HS-5 (cell line): ENCODE measurements at regions not wholly inside any gene's neighbourhood (a gene's known extent, or its start where the extent isn't known, plus 50 kb on each side); places are given as distances from the start of the nearest gene placed in this dataset.

Experiments
- DNase-seq: peaks from one replicate; pipeline ENCODE4 v3.0.0-alpha.2; 2012; ENCODE audit warnings: low read depth

DNA sequence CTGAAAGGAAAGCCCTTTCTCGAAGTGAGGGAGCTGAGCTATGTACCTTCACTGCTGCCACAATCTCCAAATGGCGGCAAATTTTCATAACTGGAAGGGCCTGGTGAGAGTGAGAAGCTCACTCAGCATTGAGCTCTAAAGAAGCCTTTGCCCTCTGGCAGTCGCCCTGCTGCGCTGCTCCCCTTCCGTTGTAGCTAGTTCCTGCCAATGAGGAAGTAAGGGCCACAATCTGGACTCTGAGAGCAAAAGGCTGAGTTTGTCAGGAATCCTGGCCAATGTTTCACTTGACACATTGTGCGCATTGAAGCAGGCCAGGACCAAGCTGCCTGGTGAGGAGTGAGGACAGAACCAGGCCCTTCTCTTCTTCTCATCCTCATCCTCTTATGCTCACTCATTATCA, 579.5 kb downstream of the PDCD6IP start:
- no peak for DNase-seq

DNA sequence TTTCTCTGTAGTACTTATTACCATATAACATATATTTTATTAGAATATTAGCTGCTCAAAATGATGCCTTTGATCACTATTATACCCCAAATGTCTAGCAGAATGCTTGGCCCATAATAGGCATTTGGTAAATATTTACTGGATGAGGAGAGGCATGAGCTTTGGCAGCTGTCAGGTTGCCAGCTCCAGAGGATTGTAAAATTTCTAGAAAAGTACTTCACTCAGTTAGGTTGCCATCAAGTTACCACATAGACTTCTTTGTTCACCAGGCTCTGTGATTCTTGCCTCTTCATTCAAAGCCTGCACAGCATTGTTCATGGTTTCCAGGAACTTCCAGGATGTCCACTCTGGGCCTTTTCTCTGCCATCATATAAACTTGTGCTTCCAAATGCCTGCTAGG, 582.8 kb downstream of the PDCD6IP start:
- DNase-seq = no peak

- no peak for DNase-seq
Measured at GRCh38 chr3:34382859-34383258, 584.4 kb downstream of the PDCD6IP start.

DNA sequence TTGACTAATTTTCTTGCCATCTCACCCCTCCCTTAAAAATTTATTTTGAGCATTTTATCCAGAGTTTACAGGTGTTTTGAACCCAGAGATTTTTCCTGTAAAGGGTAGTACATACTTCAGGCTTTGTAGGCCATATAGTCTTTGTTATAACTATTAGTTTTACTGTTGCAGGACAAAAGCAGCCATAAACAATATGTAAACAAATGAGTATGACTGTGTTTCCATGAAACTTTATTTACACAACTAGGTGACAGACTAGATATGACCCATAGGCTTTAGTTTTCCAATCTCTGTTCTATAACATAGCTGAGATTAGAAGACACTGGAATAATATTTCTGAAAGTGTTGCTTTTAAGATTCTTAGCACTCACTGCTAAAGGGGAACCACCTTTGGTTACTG, 587.9 kb downstream of the PDCD6IP start:
- DNase-seq = no peak

DNA sequence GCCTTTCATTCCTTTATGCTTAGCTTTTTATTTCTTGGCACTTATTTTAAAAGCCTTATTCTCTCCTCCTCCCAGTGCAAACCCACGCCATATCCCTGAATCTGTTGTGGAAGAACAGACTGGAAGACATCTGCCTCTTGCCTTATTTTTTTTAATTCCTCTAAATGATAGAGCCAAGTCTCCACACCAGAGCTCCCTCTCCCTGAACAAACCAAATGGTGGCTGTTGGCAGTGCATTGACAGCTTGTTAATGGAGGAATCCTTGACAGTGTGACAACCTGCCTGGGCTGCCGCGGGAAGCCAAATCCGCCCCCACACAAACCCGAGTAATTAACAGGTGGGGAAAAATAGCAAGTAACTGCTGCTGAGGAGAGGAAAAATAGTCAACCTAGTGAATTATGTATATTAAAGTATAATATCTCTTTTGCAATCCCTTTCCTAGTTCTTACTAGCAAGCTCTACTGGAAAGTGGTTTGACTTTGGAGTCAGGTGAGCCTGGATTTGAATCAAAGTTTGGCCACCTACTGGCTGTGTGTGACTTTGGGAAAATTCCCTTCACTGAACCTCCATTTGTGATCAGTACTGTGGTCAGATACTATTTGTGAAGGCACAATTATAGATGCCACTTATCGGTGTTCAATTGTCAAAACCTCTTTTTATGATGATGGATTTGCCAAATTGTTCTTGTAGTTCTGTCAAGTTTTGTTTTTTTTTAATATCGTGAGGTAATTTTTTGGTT, 589.6 kb downstream of the PDCD6IP start:
- DNase-seq = no peak

DNA sequence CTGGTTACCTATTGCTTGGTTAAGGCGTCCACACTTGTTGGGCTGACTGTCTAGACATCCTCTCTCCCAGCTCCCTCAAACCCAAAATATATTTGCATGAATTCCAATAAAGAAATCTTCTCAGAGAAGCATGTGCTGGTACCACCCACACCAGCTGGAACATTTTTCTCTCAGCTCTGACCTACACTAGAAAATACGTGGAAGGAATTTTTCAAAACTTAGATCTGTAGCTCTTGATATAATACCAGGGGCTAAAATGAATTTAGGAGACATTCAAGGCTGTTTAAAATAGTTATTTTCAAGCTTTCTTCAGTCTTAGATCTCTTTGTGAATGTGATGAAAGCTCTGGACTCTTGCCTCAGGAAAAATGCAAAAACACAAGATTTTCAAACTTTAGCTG, 590.4 kb downstream of the PDCD6IP start:
- no peak for DNase-seq

- no peak for DNase-seq
Measured at GRCh38 chr3:34394978-34395748, 596.7 kb downstream of the PDCD6IP start.

DNA sequence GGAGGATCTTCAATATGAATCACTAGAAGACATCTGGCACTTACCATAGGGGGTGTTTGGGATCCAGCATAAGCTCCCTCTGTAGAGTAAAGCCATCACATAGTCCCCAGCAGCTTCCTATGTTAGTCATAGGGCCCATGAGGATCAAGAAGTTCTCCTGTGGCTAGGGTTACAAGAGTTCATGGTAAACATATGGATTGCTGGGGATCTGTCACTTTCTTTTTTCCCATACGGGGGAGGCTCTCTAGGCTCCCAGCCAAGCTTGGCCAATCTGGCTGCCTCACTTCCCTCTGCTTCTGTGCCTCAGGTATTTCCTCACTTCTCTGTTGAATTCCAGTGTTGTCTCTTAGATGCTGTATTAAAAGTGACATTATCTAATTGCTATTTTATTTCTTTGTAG, 597.9 kb downstream of the PDCD6IP start:
- no peak for DNase-seq

- no peak for DNase-seq
Measured at GRCh38 chr3:34396956-34397355, 598.5 kb downstream of the PDCD6IP start.

DNA sequence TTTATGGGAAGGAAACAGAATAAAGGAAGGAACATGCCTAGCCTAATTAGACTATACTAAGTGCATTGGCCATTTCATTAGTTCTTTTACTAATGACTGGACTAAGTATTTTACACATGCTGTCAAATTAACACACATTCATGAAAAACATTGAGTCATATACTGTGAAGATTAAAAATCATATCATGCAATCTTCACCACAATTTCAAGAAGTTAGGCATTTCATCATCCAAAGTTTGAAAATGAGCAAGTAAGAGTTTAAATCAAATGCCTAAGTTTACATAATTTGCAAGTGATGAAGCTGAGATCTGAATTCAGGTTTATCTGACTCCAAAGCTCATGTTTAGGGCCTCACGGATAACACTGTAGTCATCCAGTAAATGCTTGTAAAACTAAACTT, 601.0 kb downstream of the PDCD6IP start:
- no peak for DNase-seq

DNA sequence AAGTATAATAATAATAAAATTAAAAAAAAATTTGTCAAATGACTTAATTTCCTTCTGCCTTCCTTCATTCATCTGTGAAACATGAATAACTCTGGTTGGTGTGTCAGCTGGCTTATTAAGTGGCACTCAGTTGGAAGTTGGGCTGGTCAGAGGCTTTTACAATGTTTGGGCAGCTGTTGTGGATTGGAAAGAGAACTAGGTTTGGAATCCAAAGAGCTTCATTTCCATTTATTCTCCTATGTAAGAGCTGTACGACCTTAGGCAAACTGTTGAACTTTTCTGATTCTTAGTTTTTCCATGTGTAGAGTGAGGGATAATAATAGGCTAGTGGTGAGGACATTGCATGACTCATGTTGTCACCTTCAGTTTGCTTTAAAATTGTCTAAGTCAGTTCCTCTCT, 606.7 kb downstream of the PDCD6IP start:
- DNase-seq = no peak

GRCh38 chr3:34407281-34407680, 608.9 kb downstream of the PDCD6IP start:
- no peak for DNase-seq

DNA sequence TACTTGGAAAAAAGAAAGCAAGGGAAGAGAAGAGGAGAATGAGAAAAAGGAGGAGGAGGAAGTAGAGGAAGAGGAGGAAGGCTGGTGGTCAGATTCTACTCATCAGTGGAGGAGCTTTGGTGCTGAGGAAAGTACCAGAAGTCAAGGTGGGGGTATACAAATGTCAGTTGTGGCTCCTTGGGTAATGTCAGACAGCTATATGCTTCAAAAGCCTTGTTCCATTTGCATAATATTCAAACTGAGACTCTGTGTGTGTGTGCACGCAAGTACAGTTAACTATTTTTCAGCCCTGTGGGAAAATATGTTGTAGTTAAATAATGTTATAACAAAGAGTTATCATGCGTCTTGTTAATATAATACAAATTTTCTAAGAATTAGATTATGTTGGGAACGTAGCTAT, 609.7 kb downstream of the PDCD6IP start:
- no peak for DNase-seq

- no peak for DNase-seq
Measured at GRCh38 chr3:34411596-34411995, 613.2 kb downstream of the PDCD6IP start.

DNA sequence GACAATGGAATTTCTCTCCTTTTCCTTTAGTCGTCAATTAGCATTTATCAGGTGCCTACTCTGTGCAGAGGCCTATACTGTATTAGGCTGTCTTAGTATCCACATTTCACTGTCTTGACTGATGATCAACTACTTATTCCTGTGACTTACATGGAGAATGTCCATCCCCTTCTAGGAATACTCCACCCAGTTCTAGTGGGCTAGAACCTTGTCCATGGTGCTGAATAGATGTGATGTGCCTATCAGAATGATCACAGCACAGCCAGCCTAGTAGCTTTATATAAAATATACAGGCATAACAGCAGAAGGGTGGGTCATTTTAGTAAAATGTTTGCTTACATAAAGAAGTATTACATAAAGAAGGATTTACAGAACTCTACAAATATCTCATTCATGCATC, 621.4 kb downstream of the PDCD6IP start:
- DNase-seq = no peak

- no peak for DNase-seq
Measured at GRCh38 chr3:34421762-34422161, 623.3 kb downstream of the PDCD6IP start.

DNA sequence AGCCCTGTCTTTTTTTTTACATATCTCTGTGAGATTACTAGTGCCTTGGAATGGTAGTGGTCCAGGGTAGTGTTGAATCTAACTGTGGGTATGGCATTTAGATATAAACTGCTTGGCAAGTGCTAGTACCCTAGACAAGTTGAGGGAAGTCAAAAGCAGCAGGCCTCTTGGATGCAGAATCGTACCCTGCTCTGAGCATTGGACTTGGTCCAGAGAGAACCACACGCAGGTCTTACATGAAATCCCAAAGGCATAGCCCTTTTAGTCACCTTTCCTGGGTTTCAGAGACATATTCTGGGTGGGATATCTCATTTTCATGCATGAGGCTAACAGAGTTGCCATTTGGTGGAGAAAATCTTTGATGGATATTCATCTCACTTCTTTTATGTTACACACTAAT, 641.4 kb downstream of the PDCD6IP start:
- no peak for DNase-seq

GRCh38 chr3:34444137-34444536, 645.7 kb downstream of the PDCD6IP start:
- DNase-seq = no peak

GRCh38 chr3:34449305-34449704, 650.9 kb downstream of the PDCD6IP start:
- no peak for DNase-seq

- no peak for DNase-seq
Measured at GRCh38 chr3:34463414-34463813, 665.0 kb downstream of the PDCD6IP start.

DNA sequence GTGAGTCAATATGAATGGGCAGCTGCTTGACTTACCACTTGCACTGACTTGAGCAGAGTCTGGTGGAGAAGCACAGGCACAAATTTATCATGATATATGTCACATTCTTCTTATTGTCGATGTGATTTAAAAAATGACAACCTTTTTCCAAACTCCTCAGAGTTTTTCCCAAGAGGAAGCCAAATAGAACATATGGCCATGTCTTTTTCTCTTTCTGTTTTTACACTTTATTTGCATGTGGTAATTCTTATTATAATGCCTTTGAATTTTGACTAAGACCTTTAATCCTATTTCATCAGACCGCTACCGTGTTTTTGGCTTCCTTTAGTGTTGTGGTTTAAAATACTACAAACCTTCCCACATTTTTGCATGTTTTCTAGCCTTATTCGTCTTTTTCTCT, 666.2 kb downstream of the PDCD6IP start:
- DNase-seq = no peak

DNA sequence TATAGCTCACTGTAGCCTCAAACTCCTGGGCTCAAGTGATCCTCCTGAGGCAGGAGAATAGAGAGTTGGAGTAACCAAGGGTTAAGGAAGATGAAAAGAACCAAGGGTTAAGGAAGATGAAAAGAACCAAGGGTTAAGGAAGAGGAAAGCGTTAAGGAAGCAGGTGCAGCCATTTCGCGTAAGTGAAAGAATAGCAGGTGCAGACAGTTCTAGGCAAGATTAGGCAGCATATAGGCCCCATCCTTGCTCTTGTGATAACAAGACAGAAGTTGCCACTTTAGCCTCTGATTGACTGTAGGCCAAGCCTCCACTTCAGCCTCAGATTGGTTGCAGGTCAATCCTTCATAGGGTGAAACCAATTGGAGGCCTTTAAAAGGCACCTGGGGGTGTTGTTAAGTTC, 677.4 kb downstream of the PDCD6IP start:
- no peak for DNase-seq

- DNase-seq = no peak
Measured at GRCh38 chr3:34483311-34483887, 685.0 kb downstream of the PDCD6IP start.
